Endodermal cell (in vitro differentiated cells): ENCODE measurements at regions not wholly inside any gene's neighbourhood (a gene's known extent, or its start where the extent isn't known, plus 50 kb on each side); places are given as distances from the start of the nearest gene placed in this dataset.

Source experiments
- DNase-seq: peaks from one replicate; pipeline ENCODE4 v3.0.0-alpha.2; 2017
- H3K27ac ChIP-seq: 2 replicates; pipeline ENCODE4 v1.5.1; 2013; ENCODE audit warnings: mild to moderate bottlenecking, low read depth, low read length, moderate library complexity
- H3K27me3 ChIP-seq: 2 replicates; pipeline ENCODE4 v1.6.1; 2013; ENCODE audit warnings: mild to moderate bottlenecking, low read length, moderate library complexity; ENCODE audit not compliant: insufficient read depth, control insufficient read depth, poor library complexity, severe bottlenecking
- H3K36me3 ChIP-seq: 2 replicates; pipeline ENCODE4 v1.7.0; 2013; ENCODE audit warnings: mild to moderate bottlenecking, low read length, moderate library complexity; ENCODE audit not compliant: control insufficient read depth, insufficient read depth
- H3K4me1 ChIP-seq: one replicate; pipeline ENCODE4 v1.7.0; 2013; ENCODE audit warnings: low read length; ENCODE audit not compliant: control insufficient read depth, insufficient read depth
- H3K4me3 ChIP-seq: 2 replicates; pipeline ENCODE4 v1.5.1; 2013; ENCODE audit warnings: mild to moderate bottlenecking, low read length, moderate library complexity
- H3K9ac ChIP-seq: 2 replicates; pipeline ENCODE4 v1.6.1; 2013; ENCODE audit warnings: mild to moderate bottlenecking, low read length, moderate library complexity; ENCODE audit not compliant: poor library complexity, severe bottlenecking; ENCODE audit errors: extremely low read depth
- H3K9me3 ChIP-seq: 2 replicates; pipeline ENCODE4 v1.6.1; 2013; ENCODE audit warnings: mild to moderate bottlenecking, low read length, moderate library complexity; ENCODE audit not compliant: control insufficient read depth
- H3K27ac Mint-ChIP-seq: 2 replicates; pipeline ENCODE4 v1.8.0; 2020; ENCODE audit warnings: mixed read lengths
- H3K27me3 Mint-ChIP-seq: 2 replicates; pipeline ENCODE4 v1.8.0; 2021; ENCODE audit warnings: mild to moderate bottlenecking, mixed read lengths; ENCODE audit not compliant: insufficient read depth
- H3K36me3 Mint-ChIP-seq: 2 replicates; pipeline ENCODE4 v1.8.0; 2020; ENCODE audit warnings: low read depth, mixed read lengths
- H3K4me1 Mint-ChIP-seq: 2 replicates; pipeline ENCODE4 v1.8.0; 2020; ENCODE audit warnings: mixed read lengths
- H3K4me3 Mint-ChIP-seq: 2 replicates; pipeline ENCODE4 v1.8.0; 2020; ENCODE audit warnings: mild to moderate bottlenecking, moderate library complexity, mixed read lengths
- H3K9me3 Mint-ChIP-seq: 2 replicates; pipeline ENCODE4 v1.8.0; 2020; ENCODE audit warnings: mild to moderate bottlenecking, mixed read lengths
- CTCF ChIP-seq: fragments of 200-600 bp; sonication (generic); conservative IDR thresholded peaks from 2 replicates; pipeline ENCODE4 v1.5.0; 2021; ENCODE audit warnings: antibody characterized with exemption, mild to moderate bottlenecking
- WGBS, 2 experiments: methylation state at CpG; one replicate each; pipeline versions ENCODE4 v1.1.5 to v1.1.7; 2013; ENCODE audit warnings: missing lambda C conversion rate in 2 of 2, mixed read lengths in 1 of 2; ENCODE audit not compliant: insufficient coverage in 1 of 2, insufficient read length in 1 of 2; 5-methylcytosine and 5-hydroxymethylcytosine counted together

GRCh38 chr16:64304396-64304795, 817.5 kb downstream of the CDH11 start:
- Histone ChIP-seq H3K4me3 (no peak overlapping the region), H3K27ac (no peak overlapping the region), H3K36me3 (no peaks in the 10 kb centered on the region), H3K9ac (no peak overlapping the region), H3K9me3 (peaks cover 1% of the 10 kb centered on the region), H3K27me3 (no peaks in the 10 kb centered on the region), H3K4me1 (no peaks in the 10 kb centered on the region)
- H3K36me3 Mint-ChIP-seq, result no peaks in the 10 kb centered on the region
- no peaks in the 10 kb centered on the region for H3K4me1 Mint-ChIP-seq
- WGBS, 2 experiments, result 88 to 100% methylated on average over 1 of the region's 1 CpG
- no peak overlapping the region for H3K27ac Mint-ChIP-seq
- no peak overlapping the region for H3K4me3 Mint-ChIP-seq
- H3K27me3 Mint-ChIP-seq, result peaks cover 4% of the 10 kb centered on the region
- no peak for TF ChIP-seq CTCF
- no peak for DNase-seq
- H3K9me3 Mint-ChIP-seq, result peaks cover 8% of the 10 kb centered on the region

GRCh38 chr16:64297863-64298600, 823.8 kb downstream of the CDH11 start:
- Histone ChIP-seq H3K27me3 (no peaks in the 10 kb centered on the region), H3K4me3 (no peak overlapping the region), H3K27ac (no peak overlapping the region), H3K4me1 (no peaks in the 10 kb centered on the region), H3K9me3 (no peaks in the 10 kb centered on the region), H3K9ac (no peak overlapping the region), H3K36me3 (no peaks in the 10 kb centered on the region)
- no peaks in the 10 kb centered on the region for H3K36me3 Mint-ChIP-seq
- no peaks in the 10 kb centered on the region for H3K4me1 Mint-ChIP-seq
- H3K9me3 Mint-ChIP-seq, result no peaks in the 10 kb centered on the region
- WGBS, 2 experiments, result 93 to 94% methylated on average over 10 of the region's 10 CpGs
- no peak overlapping the region for H3K27ac Mint-ChIP-seq
- no peaks in the 10 kb centered on the region for H3K27me3 Mint-ChIP-seq
- H3K4me3 Mint-ChIP-seq, result no peak overlapping the region
- no peak for TF ChIP-seq CTCF
- DNase-seq, result no peak

DNA sequence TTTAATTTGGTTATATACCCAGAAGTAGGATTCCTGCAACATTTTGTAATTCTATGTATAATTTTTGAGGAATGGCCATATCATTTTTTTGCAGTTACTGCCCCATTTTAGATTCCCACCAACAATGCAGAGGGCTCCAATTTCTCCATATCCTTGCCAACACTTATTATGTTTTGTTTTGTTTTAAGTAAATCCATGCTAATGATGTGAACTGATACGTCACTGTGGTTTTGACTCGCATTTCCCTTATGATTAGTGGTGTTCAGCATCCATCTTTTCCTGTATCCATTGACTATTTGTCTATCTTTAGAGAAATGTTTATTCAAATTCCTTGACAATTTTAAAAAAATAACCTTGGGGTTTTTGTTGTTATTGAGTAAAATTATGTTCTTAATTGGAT, 826.4 kb downstream of the CDH11 start:
- WGBS, 2 experiments, result 100% methylated on average over 2 of the region's 2 CpGs; no CpG with 5 or more reads in 1 of the 2 experiments
- H3K27ac Mint-ChIP-seq, result no peak overlapping the region
- H3K27me3 Mint-ChIP-seq, result no peaks in the 10 kb centered on the region
- Histone ChIP-seq H3K27ac (no peak overlapping the region), H3K4me3 (no peak overlapping the region), H3K4me1 (no peaks in the 10 kb centered on the region), H3K9me3 (no peaks in the 10 kb centered on the region), H3K9ac (no peak overlapping the region), H3K27me3 (no peaks in the 10 kb centered on the region), H3K36me3 (no peaks in the 10 kb centered on the region)
- H3K36me3 Mint-ChIP-seq, result no peaks in the 10 kb centered on the region
- H3K9me3 Mint-ChIP-seq, result no peaks in the 10 kb centered on the region
- H3K4me1 Mint-ChIP-seq, result no peaks in the 10 kb centered on the region
- no peak for TF ChIP-seq CTCF
- H3K4me3 Mint-ChIP-seq, result no peak overlapping the region
- no peak for DNase-seq
